IPS-20b (cell line): ENCODE measurements at regions not wholly inside any gene's neighbourhood (a gene's known extent, or its start where the extent isn't known, plus 50 kb on each side); places are given as distances from the start of the nearest gene placed in this dataset.
"Not testable (repeated sequence)": the region's sequence is repeated elsewhere in the genome, so short reads cannot be mapped to it uniquely, and the experiment has no call there.

Experiments
- H3K27ac ChIP-seq: one replicate; pipeline ENCODE4 v1.5.1; 2013; ENCODE audit warnings: low read length
- H3K27me3 ChIP-seq: 2 replicates; pipeline ENCODE4 v1.6.1; 2013; ENCODE audit warnings: mild to moderate bottlenecking, low read length, inconsistent platforms; ENCODE audit not compliant: insufficient read depth
- H3K36me3 ChIP-seq: 2 replicates; pipeline ENCODE4 v1.6.1; 2013; ENCODE audit warnings: low read depth, mild to moderate bottlenecking, inconsistent platforms, low read length, moderate library complexity; ENCODE audit not compliant: insufficient read depth
- H3K4me1 ChIP-seq: 2 replicates; pipeline ENCODE4 v1.6.1; 2013; ENCODE audit warnings: mild to moderate bottlenecking, control low read depth, inconsistent platforms, low read length, moderate library complexity; ENCODE audit not compliant: insufficient read depth
- H3K4me3 ChIP-seq: 2 replicates; pipeline ENCODE4 v1.5.1; 2013; ENCODE audit warnings: mild to moderate bottlenecking, low read length, inconsistent platforms
- H3K9ac ChIP-seq: 2 replicates; pipeline ENCODE4 v1.6.1; 2013; ENCODE audit warnings: low read depth, mild to moderate bottlenecking, inconsistent platforms, low read length, moderate library complexity
- H3K9me3 ChIP-seq: 2 replicates; pipeline ENCODE4 v1.6.1; 2013; ENCODE audit warnings: mild to moderate bottlenecking, low read depth, low read length, inconsistent platforms; ENCODE audit not compliant: insufficient read depth

- no peak overlapping the region for H3K27ac ChIP-seq
- no peaks in the 10 kb centered on the region for H3K36me3 ChIP-seq
- H3K4me3 ChIP-seq, result no peak overlapping the region
- no peaks in the 10 kb centered on the region; the same call in 1 of the 2 replicates for H3K4me1 ChIP-seq
- no peak overlapping the region for H3K9ac ChIP-seq
- H3K27me3 ChIP-seq, result no peaks in the 10 kb centered on the region
- H3K9me3 ChIP-seq, result no peaks in the 10 kb centered on the region
Measured at GRCh38 chr10:16117305-16117695, 257.0 kb upstream of the MINDY3 start.

- Histone ChIP-seq H3K4me3 (no peak overlapping the region), H3K27me3 (no peaks in the 10 kb centered on the region), H3K9ac (no peak overlapping the region), H3K4me1 (no peaks in the 10 kb centered on the region; the same call in 1 of the 2 replicates), H3K36me3 (no peaks in the 10 kb centered on the region), H3K9me3 (no peaks in the 10 kb centered on the region), H3K27ac (no peak overlapping the region)
Measured at GRCh38 chr10:16119445-16119844, 259.1 kb upstream of the MINDY3 start.

GRCh38 chr10:16120563-16120962 lies 260.3 kb upstream of the MINDY3 start:
- Histone ChIP-seq H3K4me1 (no peaks in the 10 kb centered on the region; the same call in 1 of the 2 replicates), H3K27me3 (no peaks in the 10 kb centered on the region), H3K27ac (no peak overlapping the region), H3K9me3 (no peaks in the 10 kb centered on the region), H3K36me3 (no peaks in the 10 kb centered on the region), H3K4me3 (no peak overlapping the region), H3K9ac (no peak overlapping the region)

DNA sequence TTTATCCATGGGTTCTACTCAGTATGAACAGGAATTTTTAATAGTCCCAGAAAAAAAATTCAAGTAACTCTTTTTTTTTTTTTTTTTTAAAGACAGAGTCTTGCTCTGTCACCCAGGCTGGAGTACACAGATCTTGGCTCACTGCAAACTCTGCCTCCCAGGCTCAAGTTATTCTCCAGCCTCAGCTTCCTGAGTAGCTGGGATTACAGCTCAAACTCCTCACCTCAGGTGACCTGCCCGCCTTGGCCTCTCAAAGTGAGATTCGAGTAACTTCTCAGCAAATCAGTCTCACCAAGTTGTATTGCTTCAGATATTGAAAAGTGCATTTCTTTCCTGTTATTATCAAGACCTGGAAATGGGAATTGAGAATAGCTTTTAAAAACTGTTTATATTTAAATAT lies 281.2 kb upstream of the MINDY3 start:
- H3K9ac ChIP-seq, result no peak overlapping the region
- H3K36me3 ChIP-seq, result no peaks in the 10 kb centered on the region

GRCh38 chr10:16146993-16147392 lies 286.7 kb upstream of the MINDY3 start:
- Histone ChIP-seq H3K9ac (no peak overlapping the region), H3K27me3 (no peaks in the 10 kb centered on the region), H3K36me3 (no peaks in the 10 kb centered on the region), H3K27ac (no peak overlapping the region), H3K9me3 (no peaks in the 10 kb centered on the region), H3K4me1 (no peaks in the 10 kb centered on the region), H3K4me3 (no peak overlapping the region)

More for the DNA sequence above, 281.2 kb upstream of the MINDY3 start:
- H3K4me1 ChIP-seq, result no peaks in the 10 kb centered on the region
- H3K9me3 ChIP-seq, result no peaks in the 10 kb centered on the region
- H3K27ac ChIP-seq, result no peak overlapping the region
- no peaks in the 10 kb centered on the region for H3K27me3 ChIP-seq
- H3K4me3 ChIP-seq, result no peak overlapping the region

- no peaks in the 10 kb centered on the region for H3K36me3 ChIP-seq
- H3K4me1 ChIP-seq, result peaks cover 15% of the 10 kb centered on the region; the same call in 1 of the 2 replicates
- no peak overlapping the region for H3K27ac ChIP-seq
- H3K27me3 ChIP-seq, result no peaks in the 10 kb centered on the region
- H3K9me3 ChIP-seq, result no peaks in the 10 kb centered on the region
- H3K9ac ChIP-seq, result no peak overlapping the region
- no peak overlapping the region for H3K4me3 ChIP-seq
Measured at GRCh38 chr10:16155834-16156233, 281.0 kb upstream of the PTER start.

GRCh38 chr10:16156681-16157080 lies 280.1 kb upstream of the PTER start:
- no peak overlapping the region for H3K9ac ChIP-seq
- no peak overlapping the region for H3K4me3 ChIP-seq
- no peak overlapping the region for H3K27ac ChIP-seq
- H3K27me3 ChIP-seq, result no peaks in the 10 kb centered on the region
- H3K9me3 ChIP-seq, result no peaks in the 10 kb centered on the region
- H3K4me1 ChIP-seq, result peaks cover 15% of the 10 kb centered on the region; the same call in 1 of the 2 replicates
- H3K36me3 ChIP-seq, result no peaks in the 10 kb centered on the region

DNA sequence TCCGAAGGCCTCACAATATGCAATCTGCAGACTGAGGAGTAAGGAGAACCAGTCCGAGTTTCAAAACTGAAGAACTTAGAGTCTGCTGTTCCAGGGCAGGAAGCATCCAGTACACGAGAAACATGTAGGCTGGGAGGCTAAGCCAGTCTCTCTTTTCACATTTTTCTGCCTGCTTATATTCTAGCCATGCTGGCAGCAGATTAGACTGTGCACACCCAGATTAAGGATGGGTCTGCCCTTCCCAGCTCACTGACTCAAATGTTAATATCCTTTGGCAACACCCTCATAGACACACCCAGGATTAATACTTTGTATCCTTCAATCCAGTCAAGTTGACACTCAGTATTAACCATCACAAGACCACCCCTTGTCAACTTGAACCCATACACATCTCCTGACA lies 271.7 kb upstream of the PTER start:
- not testable (repeated sequence) for H3K27me3 ChIP-seq, H3K4me3 ChIP-seq, H3K9me3 ChIP-seq, H3K9ac ChIP-seq, H3K27ac ChIP-seq, H3K4me1 ChIP-seq, H3K36me3 ChIP-seq

- no peak overlapping the region for H3K27ac ChIP-seq
- H3K36me3 ChIP-seq, result no peaks in the 10 kb centered on the region
- no peak overlapping the region for H3K4me3 ChIP-seq
- H3K9ac ChIP-seq, result no peak overlapping the region
- no peaks in the 10 kb centered on the region for H3K27me3 ChIP-seq
- peaks cover 10% of the 10 kb centered on the region for H3K4me1 ChIP-seq
- H3K9me3 ChIP-seq, result peaks cover 4% of the 10 kb centered on the region; the same call in 1 of the 2 replicates
Measured at GRCh38 chr10:16182144-16182543, 254.7 kb upstream of the PTER start.

GRCh38 chr10:16182688-16183087 lies 254.1 kb upstream of the PTER start:
- H3K36me3 ChIP-seq, result no peaks in the 10 kb centered on the region
- no peak overlapping the region for H3K4me3 ChIP-seq
- H3K9ac ChIP-seq, result no peak overlapping the region
- H3K27ac ChIP-seq, result no peak overlapping the region
- H3K9me3 ChIP-seq, result no peaks in the 10 kb centered on the region; the same call in 1 of the 2 replicates
- H3K27me3 ChIP-seq, result no peaks in the 10 kb centered on the region
- peaks cover 10% of the 10 kb centered on the region for H3K4me1 ChIP-seq

DNA sequence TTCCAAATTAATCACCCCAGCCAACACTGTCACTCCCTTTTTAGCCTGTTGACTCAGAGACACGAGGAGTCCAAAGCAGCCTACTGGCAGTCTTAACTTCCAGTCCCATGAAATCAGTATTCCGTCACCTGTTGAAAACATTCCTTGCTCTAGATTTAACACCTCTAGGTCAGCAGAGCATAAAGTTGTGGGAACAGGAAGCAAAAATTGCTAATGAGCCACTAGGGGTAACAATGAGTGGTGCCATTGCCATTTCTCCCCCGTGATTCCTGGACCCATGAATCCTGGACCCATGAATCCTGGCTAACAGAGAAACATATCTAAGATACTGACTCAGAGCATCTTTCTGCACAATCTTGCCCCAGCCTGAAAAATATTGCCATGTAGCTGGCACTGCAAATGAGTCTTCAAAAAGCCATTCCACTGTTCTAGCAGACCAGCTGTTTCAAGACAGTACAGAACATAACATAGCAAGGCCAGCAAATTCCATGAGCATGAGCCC lies 252.7 kb upstream of the PTER start:
- Histone ChIP-seq H3K36me3 (no peaks in the 10 kb centered on the region), H3K9me3 (no peaks in the 10 kb centered on the region; the same call in 1 of the 2 replicates), H3K27ac (no peak overlapping the region), H3K9ac (no peak overlapping the region), H3K27me3 (no peaks in the 10 kb centered on the region), H3K4me3 (no peak overlapping the region), H3K4me1 (peaks cover 10% of the 10 kb centered on the region)

DNA sequence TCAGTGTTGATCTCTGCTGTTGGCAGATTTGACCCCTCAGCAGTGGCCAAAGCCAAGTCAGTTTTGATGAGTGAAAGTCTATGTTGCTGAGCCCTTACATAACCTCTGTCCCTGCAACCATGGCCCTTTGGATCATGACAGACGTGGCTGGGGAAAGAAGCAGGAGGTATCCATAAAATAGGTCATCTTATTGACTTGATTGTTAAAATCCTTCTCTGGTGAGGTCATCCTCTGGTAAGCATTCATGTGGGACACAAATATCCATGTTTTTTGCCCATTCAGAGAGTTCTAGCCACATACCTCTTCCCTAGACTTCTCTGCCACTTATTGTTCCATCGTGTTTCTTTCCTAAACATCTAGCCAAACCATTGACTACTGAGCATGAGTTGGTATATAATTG lies 251.9 kb upstream of the PTER start:
- Histone ChIP-seq H3K9me3 (no peaks in the 10 kb centered on the region; the same call in 1 of the 2 replicates), H3K27me3 (no peaks in the 10 kb centered on the region), H3K27ac (no peak overlapping the region)

More for the DNA sequence above, 251.9 kb upstream of the PTER start:
- H3K36me3 ChIP-seq, result no peaks in the 10 kb centered on the region
- peaks cover 10% of the 10 kb centered on the region for H3K4me1 ChIP-seq
- H3K9ac ChIP-seq, result no peak overlapping the region
- H3K4me3 ChIP-seq, result no peak overlapping the region
